ENCODE measurements at regions not wholly inside any gene's neighbourhood (a gene's known extent, or its start where the extent isn't known, plus 50 kb on each side); places are given as distances from the start of the nearest gene placed in this dataset.
A peak's percentile ranks its signal among the peaks of the same experiment; 100 is the strongest.

- Histone ChIP-seq H3K27ac (ENCODE audit: low read length) (no peak overlapping the region), H3K36me3 (replicated peaks; ENCODE audit: low read depth, low read length) (no peaks in the 10 kb centered on the region), H3K79me2 (ENCODE audit: low read length) (no peaks in the 10 kb centered on the region), H4K20me1 (ENCODE audit: insufficient read depth, low read length) (no peaks in the 10 kb centered on the region), H3K27me3 (ENCODE audit: low read depth, low read length) (no peaks in the 10 kb centered on the region), H3K4me2 (ENCODE audit: low read length) (no peak overlapping the region), H3K9me3 (ENCODE audit: insufficient read depth, low read length) (no peaks in the 10 kb centered on the region), H3K9ac (ENCODE audit: low read length) (no peak overlapping the region), H3K4me3 (ENCODE audit: low read length) (no peak overlapping the region), H3K4me1 (ENCODE audit: low read length) (no peaks in the 10 kb centered on the region), H2AFZ (ENCODE audit: low read depth, low read length) (no peak overlapping the region)
- no peak for TF ChIP-seq EZH2phosphoT487 (IDR thresholded peaks at IDR 0.05; ENCODE audit: low read depth)
- TF ChIP-seq, protein P1, sequence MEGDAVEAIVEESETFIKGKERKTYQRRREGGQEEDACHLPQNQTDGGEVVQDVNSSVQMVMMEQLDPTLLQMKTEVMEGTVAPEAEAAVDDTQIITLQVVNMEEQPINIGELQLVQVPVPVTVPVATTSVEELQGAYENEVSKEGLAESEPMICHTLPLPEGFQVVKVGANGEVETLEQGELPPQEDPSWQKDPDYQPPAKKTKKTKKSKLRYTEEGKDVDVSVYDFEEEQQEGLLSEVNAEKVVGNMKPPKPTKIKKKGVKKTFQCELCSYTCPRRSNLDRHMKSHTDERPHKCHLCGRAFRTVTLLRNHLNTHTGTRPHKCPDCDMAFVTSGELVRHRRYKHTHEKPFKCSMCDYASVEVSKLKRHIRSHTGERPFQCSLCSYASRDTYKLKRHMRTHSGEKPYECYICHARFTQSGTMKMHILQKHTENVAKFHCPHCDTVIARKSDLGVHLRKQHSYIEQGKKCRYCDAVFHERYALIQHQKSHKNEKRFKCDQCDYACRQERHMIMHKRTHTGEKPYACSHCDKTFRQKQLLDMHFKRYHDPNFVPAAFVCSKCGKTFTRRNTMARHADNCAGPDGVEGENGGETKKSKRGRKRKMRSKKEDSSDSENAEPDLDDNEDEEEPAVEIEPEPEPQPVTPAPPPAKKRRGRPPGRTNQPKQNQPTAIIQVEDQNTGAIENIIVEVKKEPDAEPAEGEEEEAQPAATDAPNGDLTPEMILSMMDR (IDR thresholded peaks at IDR 0.05; ENCODE audit: low read depth, low read length) = no peak
These were observed 394.8 kb upstream of the ESRRG start for GRCh38 chr1:217117973-217118465.

- no peaks in the 10 kb centered on the region for H3K4me1 ChIP-seq (ENCODE audit: low read length)
- no peaks in the 10 kb centered on the region for H3K36me3 ChIP-seq (replicated peaks; ENCODE audit: low read depth, low read length)
- 0 out of 2 replicates have a peak overlapping the region, but pooled peaks have one; percentile 12 for H3K4me3 ChIP-seq (ENCODE audit: low read length)
- H3K27me3 ChIP-seq (ENCODE audit: low read depth, low read length) = no peaks in the 10 kb centered on the region
- no peak overlapping the region for H3K27ac ChIP-seq (ENCODE audit: low read length)
- no peaks in the 10 kb centered on the region for H3K9me3 ChIP-seq (ENCODE audit: insufficient read depth, low read length)
- H2AFZ ChIP-seq (ENCODE audit: low read depth, low read length) = peak overlapping the region; percentile 52; the same call in 1 of the 2 replicates
- H3K9ac ChIP-seq (ENCODE audit: low read length) = no peak overlapping the region
- H4K20me1 ChIP-seq (ENCODE audit: insufficient read depth, low read length) = no peaks in the 10 kb centered on the region
- no peaks in the 10 kb centered on the region for H3K79me2 ChIP-seq (ENCODE audit: low read length)
- no peak for TF ChIP-seq EZH2phosphoT487 (IDR thresholded peaks at IDR 0.05; ENCODE audit: low read depth)
- TF ChIP-seq, protein P1 (IDR thresholded peaks at IDR 0.05; ENCODE audit: low read depth, low read length) = no peak
- peak overlapping the region; percentile 16 for H3K4me2 ChIP-seq (ENCODE audit: low read length)
These were observed 392.5 kb upstream of the ESRRG start for GRCh38 chr1:217115404-217116380.

GRCh38 chr1:217109928-217110327 is 386.7 kb upstream of the ESRRG start:
- Histone ChIP-seq H3K9me3 (ENCODE audit: insufficient read depth, low read length) (no peaks in the 10 kb centered on the region), H3K4me3 (ENCODE audit: low read length) (no peak overlapping the region), H4K20me1 (ENCODE audit: insufficient read depth, low read length) (no peaks in the 10 kb centered on the region), H3K9ac (ENCODE audit: low read length) (no peak overlapping the region), H3K27ac (ENCODE audit: low read length) (no peak overlapping the region), H2AFZ (ENCODE audit: low read depth, low read length) (no peak overlapping the region), H3K79me2 (ENCODE audit: low read length) (no peaks in the 10 kb centered on the region), H3K27me3 (ENCODE audit: low read depth, low read length) (no peaks in the 10 kb centered on the region), H3K36me3 (replicated peaks; ENCODE audit: low read depth, low read length) (no peaks in the 10 kb centered on the region), H3K4me2 (ENCODE audit: low read length) (no peak overlapping the region), H3K4me1 (ENCODE audit: low read length) (no peaks in the 10 kb centered on the region)
- TF ChIP-seq EZH2phosphoT487 (IDR thresholded peaks at IDR 0.05; ENCODE audit: low read depth) = no peak
- TF ChIP-seq, protein P1 (IDR thresholded peaks at IDR 0.05; ENCODE audit: low read depth, low read length) = no peak

- Histone ChIP-seq H3K27me3 (ENCODE audit: low read depth, low read length) (no peaks in the 10 kb centered on the region), H3K9ac (ENCODE audit: low read length) (no peak overlapping the region), H3K27ac (ENCODE audit: low read length) (no peak overlapping the region), H2AFZ (ENCODE audit: low read depth, low read length) (no peak overlapping the region), H3K4me2 (ENCODE audit: low read length) (no peak overlapping the region), H3K4me3 (ENCODE audit: low read length) (no peak overlapping the region), H3K4me1 (ENCODE audit: low read length) (no peaks in the 10 kb centered on the region), H3K36me3 (replicated peaks; ENCODE audit: low read depth, low read length) (no peaks in the 10 kb centered on the region), H4K20me1 (ENCODE audit: insufficient read depth, low read length) (no peaks in the 10 kb centered on the region), H3K79me2 (ENCODE audit: low read length) (no peaks in the 10 kb centered on the region), H3K9me3 (ENCODE audit: insufficient read depth, low read length) (no peaks in the 10 kb centered on the region)
- TF ChIP-seq, protein P1 (IDR thresholded peaks at IDR 0.05; ENCODE audit: low read depth, low read length) = no peak
- no peak for TF ChIP-seq EZH2phosphoT487 (IDR thresholded peaks at IDR 0.05; ENCODE audit: low read depth)
These were observed 383.1 kb upstream of the ESRRG start for GRCh38 chr1:217106231-217106901.

Data from OCI-LY3 (cell line).